HepG2 (cell line): ENCODE measurements at regions not wholly inside any gene's neighbourhood (a gene's known extent, or its start where the extent isn't known, plus 50 kb on each side); places are given as distances from the start of the nearest gene placed in this dataset.

ENCODE experiments used
- ATAC-seq: fragments of 200-7000 bp; cut with Tn5 transposase; 3 replicates; pipeline ENCODE4 v1.9.1; 2020; ENCODE audit warnings: mild to moderate bottlenecking, moderate library complexity
- BruUV-seq: library from RNA; stranded (reverse); fragments of 400-500 nt; replicated peaks from 2 replicates; lab custom pipeline; 2021; lab: Mats Ljungman, UMichigan
- CTCF ChIA-PET: fragments of 300-600 bp; formaldehyde crosslinking; extraction: SDS; loops from one replicate; lab custom pipeline; 2021; ENCODE audit warnings: low total read pairs, inconsistent platforms, low intra/inter-chr PET ratio; lab: Yijun Ruan, JAX
- POLR2A ChIA-PET: fragments of 350-600 bp; sonication (Branson Sonifier 250); formaldehyde crosslinking; loops from one replicate; lab custom pipeline; 2020; ENCODE audit warnings: antibody characterized with exemption, inconsistent platforms; lab: Yijun Ruan, JAX
- DNase-seq: peaks from one replicate; pipeline ENCODE4 v3.0.0-alpha.2; 2015; ENCODE audit warnings: low spot score
- FAIRE-seq: peaks from 3 replicates; lab custom pipeline; 2011; peaks lifted over from hg19 to GRCh38; lab: Jason Lieb, UNC
- H2AFZ ChIP-seq: one replicate; pipeline ENCODE4 v1.6.1; 2011; ENCODE audit warnings: low read length, inconsistent platforms
- H3K27ac ChIP-seq: fragments of 300-600 bp; 3 replicates; pipeline ENCODE4 v1.8.0; 2011; ENCODE audit warnings: mixed run types, mild to moderate bottlenecking, mixed read lengths, low read length, inconsistent platforms; ENCODE audit not compliant: insufficient read depth; ENCODE audit errors: extremely low read length
- H3K27me3 ChIP-seq, 2 experiments: fragments of 200-600 bp in 1 of 2; 2 replicates in 1 of 2; 3 replicates in 1 of 2; pipeline versions ENCODE4 v1.6.0 to v1.8.0; 2011; ENCODE audit warnings: low read length in 2 of 2, mild to moderate bottlenecking in 2 of 2, moderate library complexity in 2 of 2, inconsistent platforms in 1 of 2; ENCODE audit not compliant: insufficient read depth in 2 of 2, control insufficient read depth in 1 of 2
- H3K36me3 ChIP-seq, 2 experiments: fragments of 200-600 bp in 1 of 2; replicated peaks in 1 of 2; 2 replicates in 1 of 2; 3 replicates in 1 of 2; pipeline versions ENCODE4 v1.5.1 to v1.8.0; 2011; ENCODE audit warnings: low read length in 2 of 2, inconsistent platforms in 1 of 2; ENCODE audit not compliant: insufficient read depth in 2 of 2, control insufficient read depth in 1 of 2
- H3K4me1 ChIP-seq: 2 replicates; pipeline ENCODE4 v1.5.1; 2012; ENCODE audit warnings: low read length, inconsistent platforms; ENCODE audit not compliant: insufficient read depth
- H3K4me2 ChIP-seq: 2 replicates; pipeline ENCODE4 v1.6.0; 2011; ENCODE audit warnings: low read depth, low read length, inconsistent platforms
- H3K4me3 ChIP-seq, 3 experiments: fragments of 200-600 bp in 1 of 3; sonication (generic), shearing (Covaris generic) in 1 of 3; replicated peaks in 1 of 3; 2 replicates each; pipeline ENCODE4 v1.5.1; 2011 to 2016; ENCODE audit warnings: low read length in 3 of 3, inconsistent platforms in 2 of 3, low read depth in 2 of 3, mild to moderate bottlenecking in 2 of 3, control low read depth in 1 of 3, mixed read lengths in 1 of 3; ENCODE audit not compliant: insufficient read depth in 1 of 3
- H3K79me2 ChIP-seq: one replicate; pipeline ENCODE4 v1.6.1; 2011; ENCODE audit warnings: low read length, inconsistent platforms; ENCODE audit not compliant: insufficient read depth
- H3K9ac ChIP-seq: 2 replicates; pipeline ENCODE4 v1.6.0; 2011; ENCODE audit warnings: mild to moderate bottlenecking, low read depth, low read length, inconsistent platforms; ENCODE audit not compliant: insufficient read depth
- H3K9me3 ChIP-seq: 2 replicates; pipeline ENCODE4 v1.5.1; 2012; ENCODE audit warnings: mild to moderate bottlenecking, low read length
- H4K20me1 ChIP-seq: 2 replicates; pipeline ENCODE4 v1.6.0; 2011; ENCODE audit warnings: inconsistent platforms, mild to moderate bottlenecking, low read length, moderate library complexity; ENCODE audit not compliant: insufficient read depth
- AKNA ChIP-seq: sonication (generic); formaldehyde crosslinking; IDR thresholded peaks from 2 replicates; pipeline ENCODE4 v1.4.0; 2020; ENCODE audit warnings: missing genetic modification reagents, borderline replicate concordance
- KDM5B ChIP-seq: sonication (generic); formaldehyde crosslinking; IDR thresholded peaks from 2 replicates; pipeline ENCODE4 v1.4.0; 2020; ENCODE audit warnings: missing genetic modification reagents, mild to moderate bottlenecking, borderline replicate concordance
- ZBED4 ChIP-seq: sonication (generic); formaldehyde crosslinking; IDR thresholded peaks from 2 replicates; pipeline ENCODE4 v1.4.0; 2020; ENCODE audit warnings: missing genetic modification reagents, borderline replicate concordance
- ZKSCAN5 ChIP-seq: sonication (generic); formaldehyde crosslinking; IDR thresholded peaks from 2 replicates; pipeline ENCODE4 v1.5.1; 2020; ENCODE audit warnings: mild to moderate bottlenecking, missing genetic modification reagents
- WGBS: methylation state at CpG from one replicate; pipeline ENCODE4 v1.1.6; 2017; ENCODE audit warnings: low lambda C conversion rate; 5-methylcytosine and 5-hydroxymethylcytosine counted together
- in situ Hi-C: cut with HindIII; loops from 2 replicates; pipeline ENCODE4 v1.10.0; 2017; ENCODE audit warnings: low pct_unique_long_range_greater_than_20kb; ENCODE audit not compliant: extremely low pct_ligation_motif_present
- intact Hi-C: fragments of 100-400 bp; cut with micrococcal nuclease; formaldehyde crosslinking; loops from one replicate; pipeline ENCODE4 v1.10.0; 2022; ENCODE audit not compliant: unreplicated experiment

GRCh38 chr2:82158150-82158549 is 1853.6 kb upstream of the LRRTM1 start:
- H3K4me1 ChIP-seq = no peaks in the 10 kb centered on the region
- CTCF ChIA-PET = no interaction called here
- H3K9ac ChIP-seq = no peak overlapping the region
- TF ChIP-seq AKNA (CRISPR knock-in tag) (no peak), ZKSCAN5 (no peak), KDM5B (no peak), ZBED4 (CRISPR knock-in tag) (no peak)
- H3K4me3 ChIP-seq = no peak overlapping the region
- under 1% methylated on average over 2 of the region's 2 CpGs for WGBS
- H3K36me3 ChIP-seq = no peaks in the 10 kb centered on the region
- intact Hi-C loops (no loop called here), in situ Hi-C loops (no loop called here)
- BruUV-seq = no TSS peak
- no peak for ATAC-seq
- H3K4me2 ChIP-seq = no peak overlapping the region
- no peak overlapping the region for H2AFZ ChIP-seq
- no peaks in the 10 kb centered on the region for H4K20me1 ChIP-seq
- DNase-seq = no peak
- H3K27me3 ChIP-seq = no peaks in the 10 kb centered on the region
- POLR2A ChIA-PET = no interaction called here
- no peaks in the 10 kb centered on the region for H3K79me2 ChIP-seq
- peaks cover 45% of the 10 kb centered on the region for H3K9me3 ChIP-seq
- no peak overlapping the region for H3K27ac ChIP-seq
- FAIRE-seq = no peak
